H9 (cell line): ENCODE measurements at regions not wholly inside any gene's neighbourhood (a gene's known extent, or its start where the extent isn't known, plus 50 kb on each side); places are given as distances from the start of the nearest gene placed in this dataset.

Source experiments
- DNase-seq: peaks from one replicate; pipeline ENCODE4 v3.0.0-alpha.2; 2017
- H2AFZ ChIP-seq: one replicate; pipeline ENCODE4 v1.6.1; 2013; ENCODE audit warnings: mild to moderate bottlenecking, low read length, control low read depth, moderate library complexity
- H2AK5ac ChIP-seq: 2 replicates; pipeline ENCODE4 v1.6.1; 2013; ENCODE audit warnings: low read length, control low read depth, mixed read lengths; ENCODE audit not compliant: insufficient read length
- H2BK120ac ChIP-seq: one replicate; pipeline ENCODE4 v1.6.1; 2013; ENCODE audit warnings: low read depth, mild to moderate bottlenecking, low read length, control low read depth, inconsistent platforms; ENCODE audit not compliant: poor library complexity, severe bottlenecking
- H2BK12ac ChIP-seq: 2 replicates; pipeline ENCODE4 v1.6.1; 2013; ENCODE audit warnings: low read length, control low read depth, mixed read lengths, low read depth; ENCODE audit not compliant: insufficient read length
- H2BK15ac ChIP-seq: 2 replicates; pipeline ENCODE4 v1.6.1; 2013; ENCODE audit warnings: low read depth, low read length, control low read depth
- H2BK20ac ChIP-seq: one replicate; pipeline ENCODE4 v1.6.1; 2013; ENCODE audit warnings: low read depth, mild to moderate bottlenecking, low read length, control low read depth, inconsistent platforms; ENCODE audit not compliant: poor library complexity, severe bottlenecking
- H2BK5ac ChIP-seq: 2 replicates; pipeline ENCODE4 v1.6.1; 2013; ENCODE audit warnings: low read length, control low read depth, mixed read lengths; ENCODE audit not compliant: insufficient read length
- H3K14ac ChIP-seq: 2 replicates; pipeline ENCODE4 v1.6.1; 2013; ENCODE audit warnings: low read length, control low read depth; ENCODE audit not compliant: insufficient read depth
- H3K18ac ChIP-seq: 2 replicates; pipeline ENCODE4 v1.6.1; 2013; ENCODE audit warnings: low read depth, mild to moderate bottlenecking, mixed read lengths, low read length, control low read depth; ENCODE audit not compliant: insufficient read length
- H3K23ac ChIP-seq: 2 replicates; pipeline ENCODE4 v1.6.1; 2013; ENCODE audit warnings: low read length, control low read depth, mixed read lengths, low read depth; ENCODE audit not compliant: insufficient read length
- H3K23me2 ChIP-seq: 2 replicates; pipeline ENCODE4 v1.6.1; 2013; ENCODE audit warnings: low read depth, mild to moderate bottlenecking, mixed read lengths, low read length, control low read depth; ENCODE audit not compliant: insufficient read length, poor library complexity, severe bottlenecking
- H3K27ac ChIP-seq: 2 replicates; pipeline ENCODE4 v1.5.1; 2013; ENCODE audit warnings: low read length, control low read depth, mixed read lengths, low read depth; ENCODE audit not compliant: insufficient read length
- H3K27me3 ChIP-seq: 2 replicates; pipeline ENCODE4 v1.6.1; 2013; ENCODE audit warnings: low read length, control low read depth, inconsistent platforms; ENCODE audit not compliant: insufficient read depth
- H3K4ac ChIP-seq: 2 replicates; pipeline ENCODE4 v1.6.1; 2013; ENCODE audit warnings: low read depth, mild to moderate bottlenecking, control low read depth, inconsistent platforms, low read length, moderate library complexity
- H3K4me1 ChIP-seq: 2 replicates; pipeline ENCODE4 v1.6.1; 2013; ENCODE audit warnings: low read length, control low read depth, inconsistent platforms; ENCODE audit not compliant: insufficient read depth
- H3K4me2 ChIP-seq: 2 replicates; pipeline ENCODE4 v1.6.1; 2013; ENCODE audit warnings: low read length, control low read depth, mixed read lengths; ENCODE audit not compliant: insufficient read length, insufficient read depth
- H3K56ac ChIP-seq: 2 replicates; pipeline ENCODE4 v1.6.1; 2013; ENCODE audit warnings: low read depth, mild to moderate bottlenecking, mixed read lengths, low read length, control low read depth; ENCODE audit not compliant: insufficient read length
- H3K79me1 ChIP-seq: 2 replicates; pipeline ENCODE4 v1.6.1; 2013; ENCODE audit warnings: low read depth, mild to moderate bottlenecking, moderate library complexity, low read length, control low read depth, inconsistent platforms; ENCODE audit not compliant: insufficient read depth, poor library complexity, severe bottlenecking
- H3K79me2 ChIP-seq: 2 replicates; pipeline ENCODE4 v1.6.1; 2013; ENCODE audit warnings: low read length, control low read depth, inconsistent platforms; ENCODE audit not compliant: insufficient read depth
- H3K9ac ChIP-seq: 2 replicates; pipeline ENCODE4 v1.6.1; 2013; ENCODE audit warnings: low read length, control low read depth, mixed read lengths; ENCODE audit not compliant: insufficient read length; ENCODE audit errors: extremely low read depth
- H3K9me3 ChIP-seq: one replicate; pipeline ENCODE4 v1.6.1; 2013; ENCODE audit warnings: low read depth, low read length, inconsistent platforms; ENCODE audit not compliant: control insufficient read depth
- H3T11ph ChIP-seq: one replicate; pipeline ENCODE4 v1.6.1; 2013; ENCODE audit warnings: mild to moderate bottlenecking, low read length, control low read depth, inconsistent platforms
- H4K20me1 ChIP-seq: one replicate; pipeline ENCODE4 v1.6.1; 2013; ENCODE audit not compliant: control insufficient read depth, insufficient read length, insufficient read depth
- H4K5ac ChIP-seq: 2 replicates; pipeline ENCODE4 v1.6.1; 2013; ENCODE audit warnings: low read depth, mild to moderate bottlenecking, mixed read lengths, low read length, control low read depth; ENCODE audit not compliant: insufficient read length
- H4K8ac ChIP-seq: replicated peaks from 2 replicates; pipeline ENCODE4 v1.6.1; 2013; ENCODE audit warnings: low read length, control low read depth, mixed read lengths, low read depth; ENCODE audit not compliant: insufficient read length
- H4K91ac ChIP-seq: 2 replicates; pipeline ENCODE4 v1.6.1; 2013; ENCODE audit warnings: low read depth, mild to moderate bottlenecking, moderate library complexity, mixed read lengths, low read length, control low read depth; ENCODE audit not compliant: insufficient read length
- H3K27ac Mint-ChIP-seq, 3 experiments: 2 replicates in 2 of 3; 3 replicates in 1 of 3; pipeline ENCODE4 v1.8.0; 2020 to 2021; ENCODE audit warnings: mixed read lengths in 3 of 3, mild to moderate bottlenecking in 1 of 3, moderate library complexity in 1 of 3
- H3K27me3 Mint-ChIP-seq: 2 replicates; pipeline ENCODE4 v1.8.0; 2021; ENCODE audit warnings: low read depth, mild to moderate bottlenecking, moderate library complexity, mixed read lengths
- H3K36me3 Mint-ChIP-seq, 3 experiments: 2 replicates in 2 of 3; 3 replicates in 1 of 3; pipeline ENCODE4 v1.8.0; 2020 to 2021; ENCODE audit warnings: low read depth in 3 of 3, mixed read lengths in 3 of 3; ENCODE audit not compliant: insufficient read depth in 1 of 3
- H3K4me1 Mint-ChIP-seq, 2 experiments: 2 replicates each; pipeline ENCODE4 v1.8.0; 2020; ENCODE audit warnings: mixed read lengths in 2 of 2
- H3K4me3 Mint-ChIP-seq, 2 experiments: 2 replicates in 1 of 2; 3 replicates in 1 of 2; pipeline ENCODE4 v1.8.0; 2020 to 2021; ENCODE audit warnings: mild to moderate bottlenecking in 2 of 2, mixed read lengths in 2 of 2, moderate library complexity in 1 of 2
- H3K9me3 Mint-ChIP-seq, 2 experiments: 2 replicates in 1 of 2; 3 replicates in 1 of 2; pipeline ENCODE4 v1.8.0; 2020; ENCODE audit warnings: mild to moderate bottlenecking in 2 of 2, mixed read lengths in 2 of 2, moderate library complexity in 1 of 2
- WGBS: extraction: QIAGEN DNeasy Blood & Tissue Kit; methylation state at CpG from one replicate; pipeline ENCODE4 v1.1.7; 2013; ENCODE audit warnings: missing lambda C conversion rate, low lambda C conversion rate, mixed read lengths; ENCODE audit not compliant: insufficient read length; ENCODE audit errors: extremely low coverage; 5-methylcytosine and 5-hydroxymethylcytosine counted together
- TF ChIP-seq, protein P1 (sequence below): fragments of 200-600 bp; sonication (generic); conservative IDR thresholded peaks from 3 replicates; pipeline ENCODE4 v1.8.0; 2021; ENCODE audit warnings: antibody characterized with exemption, mild to moderate bottlenecking

DNA sequence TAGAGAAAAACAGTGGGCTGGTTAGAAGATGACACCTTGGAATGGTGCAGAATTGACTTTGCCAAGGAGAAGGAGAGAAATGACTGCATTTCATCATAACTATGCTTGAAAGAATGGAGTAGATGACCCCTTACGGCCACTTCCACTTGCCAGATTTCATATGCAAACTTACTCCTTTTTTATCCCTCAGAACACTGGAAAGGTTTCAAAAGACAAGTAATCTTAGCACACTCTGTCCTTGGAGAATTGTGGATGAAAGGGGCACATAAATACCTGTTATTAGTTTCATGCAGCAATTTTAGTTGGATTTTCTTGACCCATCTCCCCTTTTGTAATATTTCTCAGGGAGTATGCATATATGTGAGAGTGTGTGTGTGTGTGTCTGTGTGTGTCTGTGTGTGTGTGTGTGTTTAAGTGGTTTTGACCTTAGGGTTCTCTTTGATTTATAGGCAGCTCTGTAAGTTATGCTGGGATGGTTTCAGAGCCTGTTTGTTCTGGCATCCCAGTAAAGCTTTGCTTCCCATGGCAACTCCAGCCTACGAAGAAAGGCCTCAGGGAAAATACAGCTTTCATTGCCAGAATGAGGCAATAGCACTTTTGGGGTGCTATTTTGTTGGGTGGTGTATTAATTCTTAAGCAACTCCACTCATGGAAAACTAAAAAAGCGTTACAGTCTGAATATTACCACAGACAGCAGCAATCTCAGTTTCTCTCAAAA lies 122.2 kb upstream of the TP63 start:
- no peaks in the 10 kb centered on the region for H3K9me3 ChIP-seq
- no peak overlapping the region for H3T11ph ChIP-seq
- no peaks in the 10 kb centered on the region for H3K27me3 Mint-ChIP-seq
- no peak overlapping the region for H2AK5ac ChIP-seq
- H2BK5ac ChIP-seq: no peak overlapping the region
- no peak overlapping the region for H3K14ac ChIP-seq
- H3K9me3 Mint-ChIP-seq: no peaks in the 10 kb centered on the region; a peak in 1 of 5 replicates
- no peak overlapping the region for H4K91ac ChIP-seq
- H3K56ac ChIP-seq: no peak overlapping the region
- no peak overlapping the region for H3K9ac ChIP-seq
- TF ChIP-seq, protein P1, sequence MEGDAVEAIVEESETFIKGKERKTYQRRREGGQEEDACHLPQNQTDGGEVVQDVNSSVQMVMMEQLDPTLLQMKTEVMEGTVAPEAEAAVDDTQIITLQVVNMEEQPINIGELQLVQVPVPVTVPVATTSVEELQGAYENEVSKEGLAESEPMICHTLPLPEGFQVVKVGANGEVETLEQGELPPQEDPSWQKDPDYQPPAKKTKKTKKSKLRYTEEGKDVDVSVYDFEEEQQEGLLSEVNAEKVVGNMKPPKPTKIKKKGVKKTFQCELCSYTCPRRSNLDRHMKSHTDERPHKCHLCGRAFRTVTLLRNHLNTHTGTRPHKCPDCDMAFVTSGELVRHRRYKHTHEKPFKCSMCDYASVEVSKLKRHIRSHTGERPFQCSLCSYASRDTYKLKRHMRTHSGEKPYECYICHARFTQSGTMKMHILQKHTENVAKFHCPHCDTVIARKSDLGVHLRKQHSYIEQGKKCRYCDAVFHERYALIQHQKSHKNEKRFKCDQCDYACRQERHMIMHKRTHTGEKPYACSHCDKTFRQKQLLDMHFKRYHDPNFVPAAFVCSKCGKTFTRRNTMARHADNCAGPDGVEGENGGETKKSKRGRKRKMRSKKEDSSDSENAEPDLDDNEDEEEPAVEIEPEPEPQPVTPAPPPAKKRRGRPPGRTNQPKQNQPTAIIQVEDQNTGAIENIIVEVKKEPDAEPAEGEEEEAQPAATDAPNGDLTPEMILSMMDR: no peak
- H3K4me2 ChIP-seq: no peak overlapping the region
- H4K8ac ChIP-seq: no peak overlapping the region
- no peak overlapping the region for H3K27ac Mint-ChIP-seq
- no peak overlapping the region for H3K27ac ChIP-seq
- H4K5ac ChIP-seq: no peak overlapping the region
- peaks cover 5 to 10% of the 10 kb centered on the region in 2 experiments; a peak in 3 of 4 replicates for H3K4me1 Mint-ChIP-seq
- H3K18ac ChIP-seq: no peak overlapping the region
- H3K23me2 ChIP-seq: no peaks in the 10 kb centered on the region
- H3K4me3 Mint-ChIP-seq: no peak overlapping the region
- H2AFZ ChIP-seq: no peak overlapping the region
- H2BK120ac ChIP-seq: no peak overlapping the region
- H3K4ac ChIP-seq: no peak overlapping the region
- WGBS: no CpG with 5 or more reads among the region's 3 CpGs
- H3K79me2 ChIP-seq: no peaks in the 10 kb centered on the region
- no peaks in the 10 kb centered on the region for H3K36me3 Mint-ChIP-seq
- no peak for DNase-seq
- no peaks in the 10 kb centered on the region for H3K27me3 ChIP-seq
- H2BK20ac ChIP-seq: no peak overlapping the region
- H3K4me1 ChIP-seq: no peaks in the 10 kb centered on the region
- H2BK12ac ChIP-seq: no peak overlapping the region
- no peak overlapping the region for H2BK15ac ChIP-seq
- H3K79me1 ChIP-seq: no peaks in the 10 kb centered on the region
- H4K20me1 ChIP-seq: no peaks in the 10 kb centered on the region
- H3K23ac ChIP-seq: no peak overlapping the region
